ENCODE measurements at regions not wholly inside any gene's neighbourhood (a gene's known extent, or its start where the extent isn't known, plus 50 kb on each side); places are given as distances from the start of the nearest gene placed in this dataset.

DNA sequence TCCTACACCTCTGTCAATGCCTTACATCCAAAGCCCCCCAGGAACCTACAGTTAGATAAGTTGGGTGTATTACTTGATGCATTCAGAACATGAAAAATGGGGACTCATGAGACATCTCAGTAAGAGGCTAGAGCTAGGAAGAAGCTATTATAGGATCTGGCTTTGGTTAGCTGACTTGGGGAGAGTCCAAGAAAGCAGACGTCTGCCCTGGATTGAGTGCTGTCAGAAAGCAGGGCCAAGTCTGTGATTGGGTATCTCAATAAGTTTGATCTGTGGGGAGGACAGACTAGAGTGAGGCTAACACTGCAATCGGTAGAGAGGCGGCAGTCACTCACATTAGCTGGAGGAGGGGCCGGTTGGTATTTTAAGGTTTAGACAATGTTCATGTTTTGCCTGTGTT lies 79.4 kb upstream of the LRFN2 start:
- H4K8ac ChIP-seq (ENCODE audit: extremely low read depth, insufficient read depth, low read length) = no peak overlapping the region
- peaks cover 15 to 24% of the 10 kb centered on the region in 2 experiments for H3K9me3 ChIP-seq (ENCODE audit: insufficient read depth in 2 of 2, low read depth in 1 of 2, low read length in 1 of 2)
- no peak overlapping the region for H2BK20ac ChIP-seq (ENCODE audit: low read length)
- no peak overlapping the region for H3K4ac ChIP-seq (replicated peaks; ENCODE audit: insufficient read length, low read depth, low read length)
- no peak overlapping the region for H2AK5ac ChIP-seq (ENCODE audit: low read depth, low read length)
- H2BK120ac ChIP-seq (replicated peaks; ENCODE audit: low read depth, low read length) = no peak overlapping the region
- no peak for DNase-seq (ENCODE audit: low read depth in 1 of 2, low spot score in 2 of 2)
- no peak overlapping the region for H3K56ac ChIP-seq (replicated peaks; ENCODE audit: insufficient read length, low read depth, low read length)
- no peak overlapping the region for H4K91ac ChIP-seq (replicated peaks; ENCODE audit: insufficient read length, low read length)
- H3K23ac ChIP-seq (ENCODE audit: insufficient read length) = no peak overlapping the region
- no peak overlapping the region for H2BK15ac ChIP-seq (ENCODE audit: low read length)
- H2AFZ ChIP-seq (ENCODE audit: low read length) = no peak overlapping the region
- CTCF ChIA-PET (ENCODE audit: partially characterized antibody) = interaction anchor here (0.6 to 1.6 kb wide), 5 partner anchors 9 to 360 kb away, joined by 3 to 4 read pairs (median 3); no protein-coding TSS in a partner anchor
- H3K9ac ChIP-seq (replicated peaks in 1 of 4; ENCODE audit: extremely low read depth in 1 of 4, low read depth in 3 of 4, low read length in 3 of 4) = no peak overlapping the region
- H3K4me3 ChIP-seq (ENCODE audit: extremely low read depth in 1 of 4, insufficient read depth in 2 of 4, low read depth in 3 of 4, low read length in 4 of 4) = no peak overlapping the region
- H3K36me3 ChIP-seq (ENCODE audit: control insufficient read depth in 2 of 4, insufficient read depth in 4 of 4, low read length in 3 of 4) = no peaks in the 10 kb centered on the region; a peak in 1 of 8 replicates
- H3K79me1 ChIP-seq (ENCODE audit: low read depth, low read length) = no peaks in the 10 kb centered on the region
- no peak overlapping the region for H3K14ac ChIP-seq (ENCODE audit: insufficient read length)
- no peaks in the 10 kb centered on the region for H3K79me2 ChIP-seq (ENCODE audit: control insufficient read depth in 1 of 2, insufficient read depth in 2 of 2, low read length in 2 of 2)
- H3K27me3 ChIP-seq (replicated peaks in 1 of 4; ENCODE audit: control insufficient read depth in 3 of 4, extremely low read depth in 1 of 4, insufficient read depth in 3 of 4, low read length in 3 of 4) = 0 out of 7 replicates have a peak, but pooled peaks cover 0 to 2% (median 0%) of the 10 kb centered on the region in 4 experiments
- no peaks in the 10 kb centered on the region for H3K23me2 ChIP-seq (ENCODE audit: low read depth, low read length)
- H3K18ac ChIP-seq (ENCODE audit: extremely low read depth, low read length) = no peak overlapping the region
- H3K27ac ChIP-seq (ENCODE audit: low read depth, low read length) = no peak overlapping the region
- H3K4me2 ChIP-seq (ENCODE audit: insufficient read depth in 1 of 2, low read depth in 2 of 2, low read length in 2 of 2) = no peak overlapping the region
- H4K20me1 ChIP-seq (replicated peaks in 1 of 2; ENCODE audit: control insufficient read depth in 1 of 2, insufficient read depth in 2 of 2, low read length in 2 of 2) = no peaks in the 10 kb centered on the region
- WGBS, 2 experiments (ENCODE audit: extremely low coverage in 1 of 2, insufficient coverage in 1 of 2, insufficient read length in 1 of 2, insufficient replicate concordance in 2 of 2, low coverage in 1 of 2, low lambda C conversion rate in 2 of 2, missing lambda C conversion rate in 1 of 2) = 86% methylated on average over 4 of the region's 4 CpGs; no CpG with 5 or more reads in 1 of the 2 experiments
- FAIRE-seq = no peak
- POLR2A ChIA-PET (ENCODE audit: partially characterized antibody) = no interaction called here
- no peak overlapping the region for H2BK12ac ChIP-seq (ENCODE audit: low read depth, low read length)
- H2BK5ac ChIP-seq (ENCODE audit: low read depth, low read length) = no peak overlapping the region
- H3K4me1 ChIP-seq (replicated peaks in 1 of 4; ENCODE audit: control insufficient read depth in 3 of 4, insufficient read depth in 4 of 4, low read length in 3 of 4) = no peaks in the 10 kb centered on the region
- no peak overlapping the region for H4K5ac ChIP-seq (ENCODE audit: insufficient read length, low read depth, low read length)
- no peak for TF ChIP-seq JUN (IDR thresholded peaks at IDR 0.05; ENCODE audit: low read depth, low read length)
- no peak for TF ChIP-seq SIRT6 (IDR thresholded peaks at IDR 0.05; ENCODE audit: low read length)
- no peak for TF ChIP-seq KDM1A (IDR thresholded peaks at IDR 0.05; ENCODE audit: borderline replicate concordance, low read length)
- no peak for TF ChIP-seq BCL11A (IDR thresholded peaks at IDR 0.05; ENCODE audit: low read depth in 2 of 2, low read length in 2 of 2)
- TF ChIP-seq CBX5 (IDR thresholded peaks at IDR 0.05; ENCODE audit: low read depth, low read length) = no peak
- no peak for TF ChIP-seq CEBPB (IDR thresholded peaks at IDR 0.05; ENCODE audit: low read depth, low read length)
- no peak for TF ChIP-seq SP4 (IDR thresholded peaks at IDR 0.05; ENCODE audit: low read length)
- no peak for TF ChIP-seq SRF (IDR thresholded peaks at IDR 0.05; ENCODE audit: low read depth, low read length)
- no peak for TF ChIP-seq EP300 (IDR thresholded peaks at IDR 0.05; ENCODE audit: borderline replicate concordance in 1 of 2, low read depth in 2 of 2, low read length in 2 of 2)
- TF ChIP-seq BRCA1 (IDR thresholded peaks at IDR 0.05; ENCODE audit: low read depth, low read length) = no peak
